SW 1271 (cell line): ENCODE measurements at regions not wholly inside any gene's neighbourhood (a gene's known extent, or its start where the extent isn't known, plus 50 kb on each side); places are given as distances from the start of the nearest gene placed in this dataset.

ENCODE experiments used
- DNase-seq, 2 experiments: peaks; one replicate each; lab custom pipeline; 2025; lab: John Stamatoyannopoulos, UW

DNA sequence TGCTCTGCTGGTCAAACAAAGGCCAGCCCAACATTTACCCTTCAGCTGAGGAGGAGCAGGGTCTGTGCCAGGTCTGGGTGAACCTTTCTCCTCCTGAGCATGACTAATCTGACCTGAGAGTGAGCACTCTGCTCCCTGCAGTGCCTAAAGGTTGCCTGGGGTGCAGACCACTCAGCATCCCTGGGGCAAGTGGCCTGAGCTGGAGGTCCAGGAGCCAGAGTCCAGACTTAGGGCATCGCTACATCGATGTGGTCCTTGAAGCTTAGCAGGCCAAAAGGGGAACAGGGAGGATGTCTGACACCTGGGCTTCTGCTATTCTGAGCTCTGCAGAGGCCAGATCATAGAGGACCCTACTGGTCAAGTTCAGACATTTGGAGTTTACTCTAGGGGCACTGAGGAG, 119.1 kb downstream of the FAM43A start:
- DNase-seq: no peak

DNA sequence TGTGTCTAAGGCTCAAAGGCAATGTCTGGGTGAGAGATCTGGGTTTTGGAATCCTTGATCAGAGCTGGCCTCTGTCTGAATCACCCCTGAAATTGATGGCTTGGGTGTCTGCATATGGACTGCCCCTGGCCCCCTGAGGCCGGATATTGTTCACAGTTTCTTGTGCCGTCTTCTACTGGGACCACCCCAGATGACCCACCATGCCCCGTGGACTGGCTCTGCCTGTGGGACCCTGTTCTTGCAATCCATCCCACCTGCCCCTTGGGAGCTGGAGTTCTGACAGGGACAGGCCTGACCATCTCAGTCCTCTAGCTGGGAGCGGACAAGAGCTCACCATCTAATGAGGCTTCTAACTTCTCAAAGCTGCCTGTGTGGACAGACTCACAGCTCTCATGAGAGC, 119.9 kb downstream of the FAM43A start:
- no peak for DNase-seq

DNA sequence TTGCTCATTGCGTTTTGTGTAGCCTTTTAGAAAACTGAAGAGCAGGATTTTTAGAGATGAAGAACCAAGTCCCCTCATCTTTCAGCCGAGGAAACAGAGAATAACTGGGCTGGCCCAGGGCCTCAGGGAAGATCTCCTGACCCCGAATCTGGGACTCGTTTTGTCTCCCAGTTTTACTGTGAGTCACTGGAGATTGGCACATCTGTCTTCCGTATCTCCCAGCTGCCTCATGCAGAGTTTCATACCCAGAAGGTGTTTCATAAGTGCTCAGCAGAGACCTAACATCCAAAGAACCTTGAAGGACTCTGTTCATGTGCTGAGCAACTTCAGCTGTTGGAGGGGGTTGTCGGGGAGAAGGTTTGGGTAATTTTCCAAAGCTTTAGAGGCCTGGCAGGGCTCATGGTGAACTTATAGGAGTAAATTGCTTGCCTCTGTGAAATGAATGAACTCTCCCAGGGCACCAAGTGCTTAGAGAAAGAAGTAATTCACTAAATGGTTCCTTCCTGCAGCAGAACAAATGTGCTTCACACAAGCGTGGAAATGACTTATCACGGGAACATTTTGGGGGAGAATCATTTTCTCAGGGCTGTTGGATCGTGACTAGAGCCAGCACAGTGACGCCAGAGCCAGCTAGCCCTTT, 121.4 kb downstream of the FAM43A start:
- DNase-seq: no peak

DNA sequence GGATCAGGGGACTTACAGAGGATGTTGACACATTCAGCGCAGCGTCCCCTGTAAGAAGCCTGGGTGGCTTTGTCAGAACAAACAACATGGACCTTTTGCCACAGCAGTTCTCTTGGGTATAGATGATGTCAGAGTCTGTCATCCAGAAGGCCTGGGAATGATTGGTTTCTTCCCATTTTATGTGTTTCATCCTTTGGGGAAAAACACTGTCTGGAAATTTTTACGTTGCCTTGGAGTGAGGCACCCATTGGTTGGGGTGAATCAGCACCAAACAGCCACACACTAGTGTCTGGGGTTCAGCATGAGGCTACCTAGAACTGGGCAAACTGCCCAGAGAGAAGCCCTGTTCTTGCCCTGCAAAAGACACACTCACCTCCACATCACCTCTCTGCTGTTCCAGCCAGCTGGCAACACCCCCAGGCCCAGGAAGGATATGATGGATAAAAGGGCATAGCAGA, 123.0 kb downstream of the FAM43A start:
- DNase-seq: no peak

DNA sequence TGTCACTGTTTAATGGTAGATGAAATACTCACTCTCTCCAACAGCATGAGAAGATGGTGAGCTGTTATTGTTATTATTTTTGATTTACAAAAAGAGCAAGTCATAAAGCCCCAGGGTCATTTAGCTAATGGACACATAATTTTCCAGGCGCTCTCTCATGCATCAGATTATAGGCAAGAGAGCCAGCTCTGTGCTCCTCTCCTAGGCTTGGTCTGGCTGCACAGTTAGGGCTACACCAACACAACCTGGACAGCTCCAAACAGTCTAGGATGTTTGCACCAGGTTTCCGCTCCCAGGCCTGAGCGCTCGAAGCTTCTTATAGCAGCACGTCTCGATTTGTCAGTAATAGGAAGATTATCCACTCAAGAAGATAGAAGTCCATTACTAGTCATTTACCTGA, 123.7 kb downstream of the FAM43A start:
- no peak for DNase-seq

DNA sequence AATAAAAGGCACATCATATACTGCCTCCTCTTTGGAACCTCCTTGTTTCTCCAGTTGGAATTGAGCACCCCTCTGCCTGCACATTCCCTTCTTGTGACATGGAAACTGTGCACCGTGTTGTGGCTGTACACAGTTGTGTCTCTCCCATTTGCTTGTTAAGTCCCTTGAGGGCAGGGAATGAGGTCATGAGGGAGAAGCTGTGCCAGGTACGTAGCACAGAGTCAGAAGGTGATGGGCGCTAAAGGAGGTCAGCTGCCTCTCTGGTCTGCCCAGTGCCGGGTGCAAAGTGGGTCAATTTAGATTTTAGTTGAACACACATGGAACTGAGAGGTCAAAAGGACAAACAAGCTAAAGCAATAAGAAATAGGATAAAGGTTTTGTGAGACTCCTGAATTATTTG, 124.4 kb downstream of the FAM43A start:
- no peak for DNase-seq

DNA sequence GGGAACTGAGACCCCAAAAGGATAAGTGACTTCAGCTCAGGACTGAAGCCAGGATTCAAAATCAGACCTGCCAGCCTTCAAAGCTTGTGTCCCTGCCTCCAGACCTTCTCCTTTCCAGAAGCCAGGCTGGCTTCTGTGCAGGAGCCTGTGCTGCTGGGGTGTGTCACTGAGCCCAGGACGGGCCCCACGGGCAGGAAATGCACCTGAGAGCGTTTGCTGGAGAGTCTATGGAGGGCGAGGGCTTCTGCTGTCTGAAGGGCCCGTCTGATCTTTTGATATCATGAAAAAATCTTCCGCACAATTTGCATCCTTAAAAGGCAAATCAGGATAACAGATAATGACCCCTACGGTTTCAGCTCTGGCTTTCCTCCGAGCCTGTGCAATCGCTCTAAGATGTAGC, 125.4 kb downstream of the FAM43A start:
- DNase-seq: no peak

DNA sequence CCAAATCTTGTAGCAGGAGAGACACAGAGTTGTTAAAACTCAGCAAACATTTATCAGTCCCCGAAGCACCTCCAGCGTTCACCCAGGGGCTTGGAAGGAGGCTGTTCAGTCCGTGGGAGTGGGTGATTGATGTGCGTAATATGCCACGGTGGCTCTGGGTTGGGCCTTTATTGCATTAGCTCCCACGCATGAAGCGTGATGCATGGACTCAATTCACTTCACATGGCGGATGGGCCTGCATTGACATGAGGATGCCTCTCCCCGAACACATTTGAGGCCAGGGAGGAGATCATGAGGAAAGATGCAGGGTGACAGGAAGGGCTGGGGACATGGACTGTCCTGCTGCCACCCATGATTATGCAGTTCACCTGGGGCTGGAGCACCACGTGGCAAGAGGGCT, 126.5 kb downstream of the FAM43A start:
- DNase-seq: no peak

DNA sequence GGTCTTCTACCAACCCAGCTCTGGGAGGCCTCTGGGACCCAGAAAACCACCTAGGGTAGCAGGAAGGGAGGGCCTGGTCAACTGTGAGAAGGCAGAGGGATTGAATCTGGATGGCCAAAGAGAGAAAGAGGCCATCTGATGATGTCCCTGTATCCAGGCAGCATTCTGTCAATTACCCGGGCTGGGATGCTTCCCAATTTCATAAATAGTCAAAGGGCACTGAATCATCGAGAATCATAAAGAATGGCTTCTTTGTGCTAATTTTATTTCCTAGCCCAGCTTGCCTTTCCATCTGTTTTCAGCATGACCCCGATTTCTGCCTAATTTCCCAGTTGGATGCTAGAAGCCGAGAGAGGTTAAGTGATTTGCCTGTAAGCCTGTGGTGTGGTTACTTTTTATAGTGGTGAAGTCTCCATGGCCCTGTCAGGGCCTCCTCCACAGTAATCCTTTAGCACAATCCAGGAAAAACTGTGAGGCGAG, 129.2 kb downstream of the FAM43A start:
- DNase-seq: no peak

DNA sequence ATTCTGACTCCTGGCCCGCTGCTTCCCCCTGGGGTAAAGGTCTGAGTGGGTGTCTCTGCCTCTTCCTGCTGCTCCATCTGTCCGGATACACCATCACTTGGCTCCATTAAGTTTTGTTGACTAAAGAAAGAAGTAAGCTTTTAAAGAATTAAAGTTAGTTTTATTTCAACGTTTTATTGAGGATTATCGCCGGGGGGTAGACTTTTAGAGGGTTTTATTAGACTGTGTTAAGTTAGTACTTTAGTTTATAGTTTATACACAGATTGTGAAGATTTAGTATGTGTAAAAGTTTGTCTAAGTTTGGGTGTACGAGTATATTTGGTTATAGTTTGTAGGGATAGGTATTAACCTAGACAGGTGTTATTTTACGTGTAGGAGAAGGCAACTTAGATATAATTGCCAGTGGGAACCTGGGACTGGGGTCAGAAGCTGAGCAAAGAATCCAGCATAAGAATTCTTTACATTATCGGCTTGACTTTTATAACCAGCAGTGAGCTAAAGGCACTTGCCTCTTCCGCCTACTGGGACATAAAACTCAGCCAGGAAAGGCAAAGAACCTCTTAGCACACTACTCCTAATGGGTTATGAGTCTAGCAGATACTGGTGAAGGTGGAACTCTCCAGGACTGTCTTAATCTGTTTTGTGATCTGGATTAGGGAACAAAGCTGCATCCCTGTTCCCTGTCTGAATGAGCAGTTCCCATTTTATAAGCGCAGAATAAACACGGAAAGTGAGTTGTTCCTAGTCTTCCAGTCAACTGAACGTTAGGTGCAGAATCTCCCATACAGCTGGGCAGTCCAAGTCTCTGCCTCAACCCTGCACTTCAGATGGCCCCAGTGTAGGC, 131.3 kb downstream of the FAM43A start:
- no peak for DNase-seq

DNA sequence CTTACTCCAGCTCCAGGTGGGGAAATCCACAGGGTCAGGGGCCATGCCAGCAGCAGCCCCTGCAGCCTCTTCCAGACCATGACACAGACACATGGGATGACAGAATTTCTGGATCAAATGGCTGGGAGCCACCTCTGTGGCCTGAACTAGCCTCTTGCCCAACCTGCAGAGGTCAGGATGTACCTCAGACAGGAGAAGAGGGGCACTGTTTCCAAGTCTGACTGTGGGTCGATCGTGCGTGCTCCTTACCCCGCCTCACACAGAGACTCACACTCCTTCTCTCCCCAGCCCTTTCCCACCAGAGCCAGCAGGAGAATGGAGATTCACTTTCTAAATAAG, 131.9 kb downstream of the FAM43A start:
- DNase-seq: no peak

DNA sequence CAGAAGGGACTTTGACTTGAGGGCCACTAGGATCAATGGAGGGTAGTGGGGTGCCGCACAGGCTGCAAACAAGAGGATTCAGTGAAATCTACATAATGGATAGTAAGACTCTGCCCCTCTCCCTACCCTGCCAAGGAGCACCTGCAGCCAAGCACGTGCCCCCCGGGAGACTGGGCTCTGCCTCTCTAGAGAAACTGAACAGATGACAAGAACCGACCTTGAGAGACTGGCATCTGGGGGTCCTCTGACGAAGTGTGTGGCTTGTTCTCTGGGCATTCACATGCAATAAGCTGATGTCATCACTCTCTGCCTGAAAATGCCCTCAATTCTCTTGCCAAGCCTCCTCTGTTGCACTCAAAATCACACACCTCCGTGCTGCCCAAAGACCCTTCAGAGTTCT, 132.3 kb downstream of the FAM43A start:
- no peak for DNase-seq

DNA sequence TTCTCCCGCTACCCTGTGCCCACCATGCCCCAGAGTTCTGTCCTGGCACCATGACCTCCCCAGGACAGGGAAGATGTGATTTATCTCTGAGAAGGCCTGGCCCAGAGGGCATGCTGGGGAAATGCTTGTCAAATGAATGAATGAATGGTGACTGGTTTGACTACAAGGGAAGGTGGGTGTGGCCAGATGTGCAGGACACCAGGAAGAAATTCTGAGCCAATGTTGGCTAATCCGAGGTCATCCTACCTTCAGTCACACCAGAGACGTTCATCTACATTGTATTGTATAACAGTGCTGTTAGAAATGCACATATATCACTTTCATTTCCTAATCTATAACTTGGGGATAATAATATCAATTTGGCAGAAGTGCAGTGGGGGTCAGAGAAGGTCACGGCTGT, 138.4 kb downstream of the FAM43A start:
- DNase-seq: no peak

DNA sequence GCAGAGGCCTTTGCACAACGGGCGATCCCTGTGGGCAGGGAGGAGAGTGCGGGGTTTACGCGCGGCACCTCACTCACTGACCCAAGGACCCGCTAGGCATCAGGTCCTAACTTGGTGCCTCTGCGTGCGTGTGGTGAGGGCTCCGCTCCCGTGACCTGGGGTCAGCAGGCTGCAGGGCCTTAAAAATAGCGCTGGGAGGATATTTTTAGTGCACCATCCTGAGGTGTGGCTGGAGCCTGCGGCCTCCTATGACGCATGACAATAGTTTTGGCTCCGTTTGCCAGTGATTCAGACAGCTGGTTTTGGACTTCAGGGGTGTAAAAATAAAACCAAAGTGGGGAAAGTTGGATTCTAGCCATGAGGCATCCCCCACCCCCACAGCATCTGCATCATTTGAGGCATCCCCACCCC, 139.0 kb downstream of the FAM43A start:
- DNase-seq: no peak

DNA sequence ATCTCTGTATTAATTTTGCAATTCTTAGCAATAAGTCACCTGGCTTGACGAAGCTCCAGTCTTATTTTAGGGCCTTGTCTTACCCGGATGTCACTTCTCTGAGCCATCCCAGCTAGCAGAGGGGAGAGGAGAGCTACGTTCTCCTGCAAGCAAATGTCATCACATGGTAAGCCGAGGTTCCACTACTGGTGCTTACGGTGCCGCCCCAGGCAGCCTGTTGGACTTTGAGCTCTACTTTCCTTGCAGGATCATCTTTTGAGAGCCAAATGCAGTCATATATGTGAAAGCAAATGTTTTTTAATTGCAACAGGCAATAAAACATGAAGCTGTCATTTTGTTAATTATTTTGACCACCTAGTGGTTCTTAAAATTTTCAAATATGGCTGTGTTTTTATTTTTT, 140.9 kb downstream of the FAM43A start:
- DNase-seq: no peak

DNA sequence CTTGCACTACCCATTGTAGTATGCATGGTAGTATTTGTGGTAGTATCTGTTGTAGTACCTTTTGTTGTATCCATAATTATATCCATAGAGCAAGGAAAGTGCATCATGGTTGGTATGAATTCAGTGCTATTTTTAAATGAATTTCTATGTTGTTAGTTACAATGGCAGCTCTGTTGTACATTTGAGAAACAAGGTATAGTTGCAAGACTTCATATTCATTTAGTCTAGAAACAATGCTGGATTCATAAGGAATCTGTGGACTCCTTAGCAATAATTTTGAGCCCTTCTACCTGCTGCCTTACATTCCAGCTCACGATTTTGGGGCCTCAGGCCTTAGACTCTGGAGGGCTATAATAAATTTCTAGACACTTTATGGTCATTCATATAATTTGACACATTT, 141.8 kb downstream of the FAM43A start:
- no peak for DNase-seq

DNA sequence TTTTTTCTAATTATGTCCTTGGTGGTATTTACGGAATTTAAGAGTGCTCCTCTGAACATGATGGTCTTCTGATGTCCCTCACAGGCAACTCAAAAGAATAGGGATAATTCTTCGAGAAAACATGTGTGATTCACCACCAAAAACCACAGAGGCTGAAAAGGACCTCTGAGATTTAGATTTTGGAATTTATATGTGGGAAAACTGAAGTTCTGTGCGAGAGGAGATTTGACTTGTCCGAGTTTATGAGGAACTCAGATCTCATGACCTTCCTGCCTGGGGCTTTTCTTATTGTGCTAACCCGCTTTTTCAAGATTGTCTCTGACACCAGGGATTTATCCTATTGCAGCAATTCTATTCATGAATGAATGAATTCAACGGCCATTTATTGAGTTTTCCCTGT, 142.4 kb downstream of the FAM43A start:
- no peak for DNase-seq

DNA sequence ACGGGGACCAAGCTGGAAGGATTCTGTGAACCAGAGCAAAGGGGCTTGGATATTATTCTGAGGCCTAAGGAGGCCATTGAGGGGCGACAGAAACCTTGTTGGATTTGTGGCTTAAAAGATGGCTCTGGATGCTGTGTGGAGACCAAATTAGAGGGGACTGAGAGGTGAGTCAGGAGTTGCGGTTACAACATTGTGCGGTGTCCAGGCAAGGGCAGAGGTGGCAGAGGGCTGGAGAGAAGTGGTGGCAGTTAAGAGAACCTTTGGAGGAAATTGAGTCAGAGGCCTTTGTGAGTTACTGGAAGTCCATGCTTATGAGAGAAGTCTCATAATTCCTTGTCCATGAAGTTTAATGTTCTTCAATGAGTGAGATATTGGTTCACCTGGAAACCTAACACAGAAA, 143.2 kb downstream of the FAM43A start:
- DNase-seq: no peak

DNA sequence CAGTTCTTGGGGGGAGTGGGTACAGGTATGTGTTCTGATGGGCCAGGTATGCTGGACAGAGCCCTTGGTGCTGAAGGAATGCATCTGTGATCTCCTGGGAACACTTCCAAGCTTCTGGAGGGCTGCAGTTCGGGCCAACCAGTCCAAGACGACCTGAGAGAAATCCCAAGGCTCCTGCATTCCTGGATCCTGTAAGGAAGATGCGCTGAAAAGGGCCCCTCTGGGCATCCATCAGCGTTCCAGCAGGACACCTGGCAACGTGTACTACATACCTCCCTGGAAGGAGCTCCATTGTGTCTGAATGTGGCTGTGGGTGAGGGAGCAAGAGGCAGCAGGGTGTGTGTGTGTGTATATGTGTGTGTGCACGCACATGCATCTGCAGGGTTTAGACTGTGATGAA, 144.7 kb downstream of the FAM43A start:
- DNase-seq: no peak

DNA sequence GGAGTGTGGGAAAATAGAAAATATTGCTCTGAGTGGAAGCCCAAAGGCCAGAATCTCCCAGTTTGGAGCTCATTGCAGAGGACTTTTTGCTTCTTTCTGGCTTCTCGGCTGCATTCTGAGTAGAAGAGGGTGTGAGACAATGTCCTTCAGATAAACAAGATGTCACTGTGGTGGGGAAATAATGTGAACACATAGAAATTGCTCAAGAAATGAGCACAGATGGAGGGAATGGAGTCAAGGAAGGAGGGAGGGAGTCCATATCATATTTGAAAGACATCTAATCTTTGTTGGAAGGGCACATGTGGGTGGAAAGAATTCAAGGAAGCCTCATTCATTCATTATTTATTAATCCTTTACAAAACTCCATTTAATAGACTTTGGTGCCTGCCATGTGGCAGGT, 145.3 kb downstream of the FAM43A start:
- DNase-seq: no peak

DNA sequence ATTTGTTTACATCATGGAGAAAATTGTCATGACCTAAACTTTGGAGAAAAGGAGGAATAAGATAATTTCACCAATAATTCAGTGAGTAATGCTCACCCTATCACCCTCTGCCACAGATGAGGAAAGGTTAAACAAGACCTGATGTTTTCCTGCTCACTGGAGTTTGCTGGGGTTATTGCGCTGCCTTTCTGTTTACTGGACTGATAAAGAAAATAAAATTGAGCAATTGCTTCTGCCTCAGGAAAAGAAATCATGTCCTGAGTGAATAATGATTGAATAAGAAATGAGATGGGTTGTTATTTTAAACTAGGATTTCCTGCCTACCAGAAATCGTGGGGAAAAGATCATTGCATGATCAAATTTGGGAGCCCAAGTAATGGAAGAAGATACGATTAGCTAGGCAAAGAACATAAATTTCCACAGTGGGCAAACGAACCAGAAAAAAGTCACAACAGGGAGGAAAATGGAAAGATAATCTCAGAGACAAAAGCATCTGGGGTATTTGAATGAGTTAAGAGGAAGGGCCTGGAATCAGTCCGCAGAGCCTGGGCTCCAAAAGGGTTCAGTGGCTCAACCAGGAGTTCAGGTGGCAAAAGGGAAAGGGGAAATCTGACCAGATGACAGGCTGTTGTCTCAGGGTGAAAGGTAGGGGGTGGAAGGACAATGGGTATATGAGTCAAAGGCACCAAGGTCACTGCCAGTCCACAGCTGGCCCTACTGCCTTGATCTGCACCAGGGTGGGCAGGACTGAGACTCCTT, 146.8 kb downstream of the FAM43A start:
- DNase-seq: no peak

DNA sequence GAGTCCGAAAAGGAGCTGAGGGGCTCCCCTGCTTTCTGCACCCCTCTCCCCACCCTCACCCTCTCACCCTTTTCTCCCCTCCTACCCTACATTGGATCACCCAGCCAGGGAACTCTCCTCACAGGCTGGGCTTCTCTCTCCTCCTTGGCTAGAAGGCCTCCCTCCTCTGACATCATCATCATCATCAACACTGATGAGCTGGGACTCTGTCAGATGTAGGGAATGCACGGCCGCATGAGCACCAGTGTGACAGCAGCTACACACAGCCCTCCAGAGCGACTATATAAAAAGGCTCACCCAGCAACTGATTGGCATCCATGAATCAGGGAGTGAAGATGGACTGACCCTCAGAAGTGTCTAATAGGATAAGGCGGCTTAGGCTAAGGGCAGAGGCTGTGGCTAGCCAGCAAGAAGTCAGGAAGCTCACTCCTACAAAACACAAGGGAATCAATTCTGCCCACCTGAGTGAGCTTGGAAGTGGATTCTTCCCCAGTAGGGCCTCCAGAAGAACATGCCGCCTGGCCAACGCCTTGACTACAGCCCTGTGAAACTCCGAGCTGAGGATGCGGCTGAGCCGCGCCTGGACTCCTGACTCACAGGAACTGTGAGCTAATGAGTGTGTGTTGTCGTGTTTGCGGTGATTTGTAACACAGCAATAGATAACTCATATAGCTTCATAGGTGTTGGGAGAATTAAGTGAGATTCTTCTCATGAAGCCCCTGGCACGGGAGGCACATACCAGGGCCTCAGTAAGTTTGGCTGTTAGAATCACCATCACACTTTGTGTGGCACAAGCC, 147.6 kb downstream of the FAM43A start:
- DNase-seq: no peak
